K562 (cell line): ENCODE measurements at regions not wholly inside any gene's neighbourhood (a gene's known extent, or its start where the extent isn't known, plus 50 kb on each side); places are given as distances from the start of the nearest gene placed in this dataset.

Experiments
- ATAC-seq: fragments of 200-7000 bp; cut with Tn5 transposase; 3 replicates; pipeline ENCODE4 v1.9.1; 2020; ENCODE audit warnings: moderate library complexity
- BruUV-seq: library from RNA; stranded (reverse); fragments of 400-500 nt; replicated peaks from 2 replicates; lab custom pipeline; 2021; lab: Mats Ljungman, UMichigan
- CTCF ChIA-PET: fragments of 300-600 bp; formaldehyde crosslinking; extraction: SDS; loops from one replicate; lab custom pipeline; 2021; ENCODE audit warnings: low intra/inter-chr PET ratio; lab: Yijun Ruan, JAX
- POLR2A ChIA-PET: fragments of 300-600, 350-650 bp; sonication (Branson Sonifier 250); formaldehyde crosslinking; extraction: SDS; loops from one replicate; lab custom pipeline; 2021; ENCODE audit warnings: antibody characterized with exemption, inconsistent platforms; lab: Yijun Ruan, JAX
- DNase-seq, 4 experiments: peaks; one replicate each; pipeline versions ENCODE4 v3.0.0 to v3.0.0-alpha.2; 2011 to 2018; ENCODE audit warnings: low spot score in 3 of 4, mixed read lengths in 3 of 4; ENCODE audit errors: extremely low read depth in 1 of 4
- FAIRE-seq: peaks from 2 replicates; lab custom pipeline; 2011; peaks lifted over from hg19 to GRCh38; lab: Jason Lieb, UNC
- H2AFZ ChIP-seq: 2 replicates; pipeline ENCODE4 v1.6.0; 2011; ENCODE audit warnings: low read depth, low read length, control low read depth, inconsistent platforms
- H3K27ac ChIP-seq: fragments of 200-600 bp; 3 replicates; pipeline ENCODE4 v1.8.0; 2011; ENCODE audit warnings: low read depth, mild to moderate bottlenecking, control low read depth, inconsistent platforms, low read length, moderate library complexity, mixed read lengths; ENCODE audit errors: extremely low read depth
- H3K27me3 ChIP-seq, 2 experiments: fragments of 300-600 bp in 1 of 2; 2 replicates in 1 of 2; 3 replicates in 1 of 2; pipeline versions ENCODE4 v1.6.0 to v1.8.0; 2011; ENCODE audit warnings: inconsistent platforms in 2 of 2, low read length in 2 of 2, mild to moderate bottlenecking in 1 of 2, mixed read lengths in 1 of 2, moderate library complexity in 1 of 2; ENCODE audit not compliant: control insufficient read depth in 2 of 2, insufficient read depth in 2 of 2
- H3K36me3 ChIP-seq: fragments of 300-600 bp; 3 replicates; pipeline ENCODE4 v1.8.0; 2011; ENCODE audit warnings: mild to moderate bottlenecking, low read length, inconsistent platforms; ENCODE audit not compliant: control insufficient read depth, insufficient read depth
- H3K4me1 ChIP-seq, 2 experiments: fragments of 200-600 bp in 1 of 2; replicated peaks in 1 of 2; 2 replicates in 1 of 2; 3 replicates in 1 of 2; pipeline versions ENCODE4 v1.5.1 to v1.8.0; 2011; ENCODE audit warnings: inconsistent platforms in 2 of 2, low read length in 2 of 2, mild to moderate bottlenecking in 1 of 2, mixed read lengths in 1 of 2, moderate library complexity in 1 of 2; ENCODE audit not compliant: control insufficient read depth in 2 of 2, insufficient read depth in 2 of 2
- H3K4me2 ChIP-seq: 2 replicates; pipeline ENCODE4 v1.6.1; 2011; ENCODE audit warnings: low read length, control low read depth, inconsistent platforms, mixed read lengths; ENCODE audit not compliant: insufficient read depth
- H3K4me3 ChIP-seq: fragments of 200-600 bp; sonication (generic), shearing (Covaris generic); 2 replicates; pipeline ENCODE4 v1.5.1; 2016; ENCODE audit warnings: control low read depth, inconsistent platforms
- H3K79me2 ChIP-seq: fragments of 200-600 bp; 3 replicates; pipeline ENCODE4 v1.8.0; 2011; ENCODE audit warnings: low read length, inconsistent platforms; ENCODE audit not compliant: control insufficient read depth, insufficient read depth
- H3K9ac ChIP-seq, 2 experiments: 2 replicates each; pipeline versions ENCODE4 v1.6.0 to v1.6.1; 2011; ENCODE audit warnings: low read depth in 2 of 2, low read length in 2 of 2, control low read depth in 1 of 2, inconsistent platforms in 1 of 2, mild to moderate bottlenecking in 1 of 2, mixed read lengths in 1 of 2; ENCODE audit not compliant: insufficient read depth in 1 of 2
- H3K9me1 ChIP-seq: one replicate; pipeline ENCODE4 v1.6.0; 2011; ENCODE audit warnings: inconsistent platforms, mild to moderate bottlenecking, low read length, moderate library complexity; ENCODE audit not compliant: control insufficient read depth, insufficient read depth
- H3K9me3 ChIP-seq: replicated peaks from 2 replicates; pipeline ENCODE4 v1.5.1; 2011; ENCODE audit warnings: low read depth, low read length, inconsistent platforms; ENCODE audit not compliant: control insufficient read depth, insufficient read depth
- H4K20me1 ChIP-seq: replicated peaks from 2 replicates; pipeline ENCODE4 v1.6.1; 2011; ENCODE audit warnings: low read length, inconsistent platforms, mixed read lengths; ENCODE audit not compliant: control insufficient read depth, insufficient read depth
- BHLHE40 ChIP-seq: IDR thresholded peaks from 2 replicates; pipeline ENCODE4 v1.6.1; 2011; ENCODE audit warnings: low read length, improper control_type of control experiment
- CBX8 ChIP-seq: fragments of 200-600 bp; sonication (generic); IDR thresholded peaks from 2 replicates; pipeline ENCODE4 v1.6.1; 2012; ENCODE audit warnings: borderline replicate concordance, mixed run types, low read depth, mild to moderate bottlenecking, moderate library complexity, mixed read lengths, low read length, control low read depth, inconsistent platforms; ENCODE audit not compliant: poor library complexity, severe bottlenecking; ENCODE audit errors: extremely low read depth
- CHD1 ChIP-seq: fragments of 200-600 bp; sonication (generic); IDR thresholded peaks from one replicate; pipeline ENCODE4 v1.6.1; 2012; ENCODE audit warnings: mild to moderate bottlenecking, moderate library complexity, low read length, inconsistent platforms
- GATA2 ChIP-seq: sonication (generic); formaldehyde crosslinking; IDR thresholded peaks from 2 replicates; pipeline ENCODE4 v1.4.0; 2020; ENCODE audit warnings: mild to moderate bottlenecking, missing genetic modification reagents
- MCM7 ChIP-seq, 2 experiments: fragments of 450-650 bp; IDR thresholded peaks; 2 replicates each; pipeline ENCODE4 v1.6.1; 2016 to 2018
- MEF2D ChIP-seq: conservative IDR thresholded peaks from 2 replicates; pipeline ENCODE4 v1.6.1; 2016; ENCODE audit warnings: low read depth, missing genetic modification characterization, missing compliant biosample characterization
- MYBL2 ChIP-seq, 2 experiments: fragments of 450-650 bp in 1 of 2; sonication (generic) in 1 of 2; formaldehyde crosslinking in 1 of 2; IDR thresholded peaks; 2 replicates each; pipeline versions ENCODE4 v1.6.1 to v1.8.1; 2017 to 2022; ENCODE audit warnings: borderline replicate concordance in 1 of 2, inconsistent platforms in 1 of 2, low read depth in 1 of 2, mild to moderate bottlenecking in 1 of 2, missing genetic modification reagents in 1 of 2, moderate library complexity in 1 of 2
- POLR2H ChIP-seq: IDR thresholded peaks from 2 replicates; pipeline ENCODE4 v1.6.1; 2016; ENCODE audit warnings: missing genetic modification characterization, low read depth, mild to moderate bottlenecking, control low read depth, missing compliant biosample characterization, moderate library complexity
- POLR3G ChIP-seq: IDR thresholded peaks from 2 replicates; pipeline ENCODE4 v1.6.1; 2011; ENCODE audit not compliant: insufficient read length, insufficient replicate concordance; ENCODE audit errors: extremely low read depth
- PYGO2 ChIP-seq: fragments of 450-650 bp; IDR thresholded peaks from 2 replicates; pipeline ENCODE4 v1.6.1; 2016; ENCODE audit warnings: mild to moderate bottlenecking, missing genetic modification characterization, moderate library complexity, missing compliant biosample characterization
- SAFB ChIP-seq: fragments of 200-400 bp; formaldehyde crosslinking; IDR thresholded peaks from 2 replicates; pipeline ENCODE4 v1.6.1; 2017; ENCODE audit warnings: low read depth, low read length, borderline replicate concordance
- WGBS: fragments of 100-300 bp; shearing (Covaris generic); methylation state at CpG from one replicate; pipeline ENCODE4 v1.1.6; 2016; ENCODE audit warnings: low coverage, mixed read lengths; ENCODE audit not compliant: insufficient coverage; ENCODE audit errors: missing lambda C conversion rate; 5-methylcytosine and 5-hydroxymethylcytosine counted together
- in situ Hi-C: fragments of 300-500 bp; cut with MboI; formaldehyde crosslinking; loops from 4 replicates; pipeline ENCODE4 v1.15.0; 2018; ENCODE audit warnings: inconsistent platforms, mixed read lengths
- intact Hi-C: fragments of 100-400 bp; cut with micrococcal nuclease; formaldehyde crosslinking; loops from 2 replicates; pipeline ENCODE4 v1.14.2; 2022
- TF ChIP-seq, protein P1 (sequence below), 2 experiments: fragments of 450-650 bp; IDR thresholded peaks; 2 replicates each; pipeline ENCODE4 v1.6.1; 2016
- TF ChIP-seq, protein P2 (sequence below): fragments of 250-450 bp; sonication (Bioruptor Pico); IDR thresholded peaks from 2 replicates; pipeline ENCODE4 v1.8.0; 2022; ENCODE audit warnings: inconsistent platforms, mild to moderate bottlenecking, moderate library complexity, borderline replicate concordance
- TF ChIP-seq, protein P3 (sequence below): fragments of 450-650 bp; formaldehyde crosslinking; IDR thresholded peaks from 2 replicates; pipeline ENCODE4 v1.4.0; 2020; ENCODE audit warnings: mild to moderate bottlenecking, mixed read lengths
- TF ChIP-seq, protein P4 (sequence below): IDR thresholded peaks from 3 replicates; pipeline ENCODE4 v1.6.1; 2011; ENCODE audit warnings: borderline replicate concordance, mild to moderate bottlenecking, moderate library complexity; ENCODE audit not compliant: insufficient read length; ENCODE audit errors: extremely low read depth

DNA sequence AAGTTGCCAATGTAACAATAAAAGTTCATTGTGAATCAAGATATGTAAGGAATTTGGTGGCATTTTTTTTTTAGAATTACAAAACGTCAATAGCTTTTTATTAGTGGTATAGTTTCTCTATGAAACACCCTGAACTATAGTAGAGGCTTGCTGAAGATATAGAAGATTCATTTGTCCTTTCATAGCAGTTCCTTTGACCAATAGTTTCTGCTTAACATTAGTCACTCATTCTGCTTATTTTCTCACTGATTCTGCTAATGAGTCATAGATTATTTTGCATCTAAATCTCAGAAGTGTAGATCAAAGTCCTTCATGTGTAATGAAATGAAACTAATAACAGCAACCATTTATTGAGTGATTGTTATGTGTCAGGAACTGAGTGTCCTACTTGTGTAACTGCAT lies 205.0 kb upstream of the TET2 start:
- in situ Hi-C loops: no loop called here
- no peak for TF ChIP-seq CBX8
- no peak for TF ChIP-seq POLR3G
- TF ChIP-seq BHLHE40: no peak
- TF ChIP-seq, protein P1, sequence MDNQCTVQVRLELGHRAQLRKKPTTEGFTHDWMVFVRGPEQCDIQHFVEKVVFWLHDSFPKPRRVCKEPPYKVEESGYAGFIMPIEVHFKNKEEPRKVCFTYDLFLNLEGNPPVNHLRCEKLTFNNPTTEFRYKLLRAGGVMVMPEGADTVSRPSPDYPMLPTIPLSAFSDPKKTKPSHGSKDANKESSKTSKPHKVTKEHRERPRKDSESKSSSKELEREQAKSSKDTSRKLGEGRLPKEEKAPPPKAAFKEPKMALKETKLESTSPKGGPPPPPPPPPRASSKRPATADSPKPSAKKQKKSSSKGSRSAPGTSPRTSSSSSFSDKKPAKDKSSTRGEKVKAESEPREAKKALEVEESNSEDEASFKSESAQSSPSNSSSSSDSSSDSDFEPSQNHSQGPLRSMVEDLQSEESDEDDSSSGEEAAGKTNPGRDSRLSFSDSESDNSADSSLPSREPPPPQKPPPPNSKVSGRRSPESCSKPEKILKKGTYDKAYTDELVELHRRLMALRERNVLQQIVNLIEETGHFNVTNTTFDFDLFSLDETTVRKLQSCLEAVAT (IDR thresholded peaks at IDR 0.05): no peak
- TF ChIP-seq PYGO2 (tag): no peak
- no peak for TF ChIP-seq MYBL2 (IDR thresholded peaks at IDR 0.05; ENCODE audit: low read depth)
- no peak for TF ChIP-seq MYBL2 (CRISPR knock-in tag; IDR thresholded peaks at IDR 0.05; ENCODE audit: borderline replicate concordance)
- TF ChIP-seq MCM7 (IDR thresholded peaks at IDR 0.05): no peak
- TF ChIP-seq, protein P2, sequence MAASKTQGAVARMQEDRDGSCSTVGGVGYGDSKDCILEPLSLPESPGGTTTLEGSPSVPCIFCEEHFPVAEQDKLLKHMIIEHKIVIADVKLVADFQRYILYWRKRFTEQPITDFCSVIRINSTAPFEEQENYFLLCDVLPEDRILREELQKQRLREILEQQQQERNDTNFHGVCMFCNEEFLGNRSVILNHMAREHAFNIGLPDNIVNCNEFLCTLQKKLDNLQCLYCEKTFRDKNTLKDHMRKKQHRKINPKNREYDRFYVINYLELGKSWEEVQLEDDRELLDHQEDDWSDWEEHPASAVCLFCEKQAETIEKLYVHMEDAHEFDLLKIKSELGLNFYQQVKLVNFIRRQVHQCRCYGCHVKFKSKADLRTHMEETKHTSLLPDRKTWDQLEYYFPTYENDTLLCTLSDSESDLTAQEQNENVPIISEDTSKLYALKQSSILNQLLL (CRISPR knock-in tag): no peak
- no peak for TF ChIP-seq SAFB
- no peak for TF ChIP-seq CHD1
- no peak for TF ChIP-seq POLR2H (tag)
- no peak for TF ChIP-seq GATA2 (CRISPR knock-in tag)
- no peak for TF ChIP-seq MEF2D (tag)
- TF ChIP-seq, protein P3, sequence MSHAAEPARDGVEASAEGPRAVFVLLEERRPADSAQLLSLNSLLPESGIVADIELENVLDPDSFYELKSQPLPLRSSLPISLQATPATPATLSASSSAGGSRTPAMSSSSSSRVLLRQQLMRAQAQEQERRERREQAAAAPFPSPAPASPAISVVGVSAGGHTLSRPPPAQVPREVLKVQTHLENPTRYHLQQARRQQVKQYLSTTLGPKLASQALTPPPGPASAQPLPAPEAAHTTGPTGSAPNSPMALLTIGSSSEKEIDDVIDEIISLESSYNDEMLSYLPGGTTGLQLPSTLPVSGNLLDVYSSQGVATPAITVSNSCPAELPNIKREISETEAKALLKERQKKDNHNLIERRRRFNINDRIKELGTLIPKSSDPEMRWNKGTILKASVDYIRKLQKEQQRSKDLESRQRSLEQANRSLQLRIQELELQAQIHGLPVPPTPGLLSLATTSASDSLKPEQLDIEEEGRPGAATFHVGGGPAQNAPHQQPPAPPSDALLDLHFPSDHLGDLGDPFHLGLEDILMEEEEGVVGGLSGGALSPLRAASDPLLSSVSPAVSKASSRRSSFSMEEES (CRISPR knock-in tag): no peak
- TF ChIP-seq, protein P4, sequence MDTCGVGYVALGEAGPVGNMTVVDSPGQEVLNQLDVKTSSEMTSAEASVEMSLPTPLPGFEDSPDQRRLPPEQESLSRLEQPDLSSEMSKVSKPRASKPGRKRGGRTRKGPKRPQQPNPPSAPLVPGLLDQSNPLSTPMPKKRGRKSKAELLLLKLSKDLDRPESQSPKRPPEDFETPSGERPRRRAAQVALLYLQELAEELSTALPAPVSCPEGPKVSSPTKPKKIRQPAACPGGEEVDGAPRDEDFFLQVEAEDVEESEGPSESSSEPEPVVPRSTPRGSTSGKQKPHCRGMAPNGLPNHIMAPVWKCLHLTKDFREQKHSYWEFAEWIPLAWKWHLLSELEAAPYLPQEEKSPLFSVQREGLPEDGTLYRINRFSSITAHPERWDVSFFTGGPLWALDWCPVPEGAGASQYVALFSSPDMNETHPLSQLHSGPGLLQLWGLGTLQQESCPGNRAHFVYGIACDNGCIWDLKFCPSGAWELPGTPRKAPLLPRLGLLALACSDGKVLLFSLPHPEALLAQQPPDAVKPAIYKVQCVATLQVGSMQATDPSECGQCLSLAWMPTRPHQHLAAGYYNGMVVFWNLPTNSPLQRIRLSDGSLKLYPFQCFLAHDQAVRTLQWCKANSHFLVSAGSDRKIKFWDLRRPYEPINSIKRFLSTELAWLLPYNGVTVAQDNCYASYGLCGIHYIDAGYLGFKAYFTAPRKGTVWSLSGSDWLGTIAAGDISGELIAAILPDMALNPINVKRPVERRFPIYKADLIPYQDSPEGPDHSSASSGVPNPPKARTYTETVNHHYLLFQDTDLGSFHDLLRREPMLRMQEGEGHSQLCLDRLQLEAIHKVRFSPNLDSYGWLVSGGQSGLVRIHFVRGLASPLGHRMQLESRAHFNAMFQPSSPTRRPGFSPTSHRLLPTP: no peak

More for the DNA sequence above, 205.0 kb upstream of the TET2 start:
- H3K9me3 ChIP-seq: no peaks in the 10 kb centered on the region
- ATAC-seq (no peak), FAIRE-seq (no peak), DNase-seq (no peak)
- H3K27me3 ChIP-seq: no peaks in the 10 kb centered on the region
- intact Hi-C loops: no loop called here
- no peaks in the 10 kb centered on the region for H3K4me1 ChIP-seq
- H3K79me2 ChIP-seq: no peaks in the 10 kb centered on the region
- ChIA-PET POLR2A (no interaction called here), CTCF (no interaction called here)
- H3K36me3 ChIP-seq: no peaks in the 10 kb centered on the region
- H3K4me3 ChIP-seq: no peak overlapping the region
- H3K9ac ChIP-seq: no peak overlapping the region
- no TSS peak for BruUV-seq
- H2AFZ ChIP-seq: no peak overlapping the region
- H3K27ac ChIP-seq: no peak overlapping the region
- 0% methylated on average over 1 of the region's 1 CpG for WGBS
- H4K20me1 ChIP-seq: no peaks in the 10 kb centered on the region
- no peaks in the 10 kb centered on the region for H3K9me1 ChIP-seq
- no peak overlapping the region for H3K4me2 ChIP-seq
